ENCODE measurements at regions not wholly inside any gene's neighbourhood (a gene's known extent, or its start where the extent isn't known, plus 50 kb on each side); places are given as distances from the start of the nearest gene placed in this dataset.

- TF ChIP-seq POLR2A (IDR thresholded peaks at IDR 0.05) (no peak), CTCF (IDR thresholded peaks at IDR 0.05) (no peak), EP300 (IDR thresholded peaks at IDR 0.05; ENCODE audit: low read depth) (no peak)
Measured at GRCh38 chr7:17598305-17598704, 299.9 kb downstream of the AHR start.
